ENCODE measurements at regions not wholly inside any gene's neighbourhood (a gene's known extent, or its start where the extent isn't known, plus 50 kb on each side); places are given as distances from the start of the nearest gene placed in this dataset.

- Mint-ChIP-seq H3K4me3 (no peak overlapping the region), H3K36me3 (no peaks in the 10 kb centered on the region), H3K9me3 (no peaks in the 10 kb centered on the region), H3K27ac (no peak overlapping the region), H3K27me3 (no peaks in the 10 kb centered on the region), H3K4me1 (ENCODE audit: low read depth in 2 of 2) (no peaks in the 10 kb centered on the region)
- DNase-seq (ENCODE audit: low spot score) (no peak), ATAC-seq (no peak)
Observed at GRCh38 chr12:34348064-34348463, 325.8 kb downstream of the ALG10 start.

GRCh38 chr12:34348836-34349672, 326.8 kb downstream of the ALG10 start:
- ATAC-seq (no peak), DNase-seq (ENCODE audit: low spot score) (no peak)
- Mint-ChIP-seq H3K9me3 (no peaks in the 10 kb centered on the region), H3K4me3 (no peak overlapping the region), H3K27ac (no peak overlapping the region), H3K27me3 (no peaks in the 10 kb centered on the region), H3K36me3 (no peaks in the 10 kb centered on the region), H3K4me1 (ENCODE audit: low read depth in 2 of 2) (no peaks in the 10 kb centered on the region)

DNA sequence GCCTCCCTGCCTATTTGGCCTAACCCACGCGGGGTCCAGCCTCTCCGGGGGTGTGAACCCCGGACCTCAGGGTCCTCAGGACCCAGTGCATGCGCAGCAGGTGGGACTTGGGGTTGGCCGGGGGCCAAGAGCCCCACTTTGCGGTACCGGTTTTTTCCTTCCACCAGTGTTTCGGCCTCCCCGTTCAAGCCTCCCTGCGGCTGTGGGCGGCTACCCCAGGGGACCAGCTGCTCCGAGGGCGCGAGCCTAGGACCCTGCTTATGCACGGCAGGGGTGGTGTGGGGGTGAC, 327.3 kb downstream of the ALG10 start:
- Mint-ChIP-seq H3K27me3 (no peaks in the 10 kb centered on the region), H3K4me3 (no peak overlapping the region), H3K4me1 (ENCODE audit: low read depth in 2 of 2) (no peaks in the 10 kb centered on the region), H3K9me3 (no peaks in the 10 kb centered on the region), H3K36me3 (no peaks in the 10 kb centered on the region), H3K27ac (no peak overlapping the region)
- no peak for DNase-seq (ENCODE audit: low spot score)
- no peak for ATAC-seq

- no peaks in the 10 kb centered on the region for H3K9me3 Mint-ChIP-seq
- H3K36me3 Mint-ChIP-seq, result no peaks in the 10 kb centered on the region
- H3K27ac Mint-ChIP-seq, result no peak overlapping the region
- no peak overlapping the region for H3K4me3 Mint-ChIP-seq
- H3K4me1 Mint-ChIP-seq (ENCODE audit: low read depth in 2 of 2), result no peaks in the 10 kb centered on the region
- DNase-seq (ENCODE audit: low spot score) (no peak), ATAC-seq (no peak)
- H3K27me3 Mint-ChIP-seq, result no peaks in the 10 kb centered on the region
Observed at GRCh38 chr12:34350092-34351041, 328.1 kb downstream of the ALG10 start.

GRCh38 chr12:34352098-34352497, 329.8 kb downstream of the ALG10 start:
- no peak for ATAC-seq
- H3K27ac Mint-ChIP-seq, result no peak overlapping the region
- H3K27me3 Mint-ChIP-seq, result no peaks in the 10 kb centered on the region
- no peaks in the 10 kb centered on the region for H3K36me3 Mint-ChIP-seq
- no peaks in the 10 kb centered on the region for H3K4me1 Mint-ChIP-seq (ENCODE audit: low read depth in 2 of 2)
- no peak overlapping the region for H3K4me3 Mint-ChIP-seq
- no peak for DNase-seq (ENCODE audit: low spot score)
- no peaks in the 10 kb centered on the region for H3K9me3 Mint-ChIP-seq

GRCh38 chr12:34354239-34355200, 332.2 kb downstream of the ALG10 start:
- DNase-seq (ENCODE audit: low spot score) (no peak), ATAC-seq (no peak)
- no peaks in the 10 kb centered on the region for H3K4me1 Mint-ChIP-seq (ENCODE audit: low read depth in 2 of 2)
- H3K27me3 Mint-ChIP-seq, result no peaks in the 10 kb centered on the region
- no peaks in the 10 kb centered on the region for H3K36me3 Mint-ChIP-seq
- H3K9me3 Mint-ChIP-seq, result no peaks in the 10 kb centered on the region
- H3K27ac Mint-ChIP-seq, result no peak overlapping the region
- H3K4me3 Mint-ChIP-seq, result no peak overlapping the region

- ATAC-seq (no peak), DNase-seq (ENCODE audit: low spot score) (no peak)
- Mint-ChIP-seq H3K4me3 (no peak overlapping the region), H3K27me3 (no peaks in the 10 kb centered on the region), H3K36me3 (no peaks in the 10 kb centered on the region), H3K27ac (no peak overlapping the region), H3K4me1 (ENCODE audit: low read depth in 2 of 2) (no peaks in the 10 kb centered on the region), H3K9me3 (no peaks in the 10 kb centered on the region)
Observed at GRCh38 chr12:34356233-34356987, 334.1 kb downstream of the ALG10 start.

- Mint-ChIP-seq H3K36me3 (no peaks in the 10 kb centered on the region), H3K4me3 (no peak overlapping the region), H3K27me3 (no peaks in the 10 kb centered on the region), H3K4me1 (ENCODE audit: low read depth in 2 of 2) (no peaks in the 10 kb centered on the region), H3K27ac (no peak overlapping the region), H3K9me3 (no peaks in the 10 kb centered on the region)
- no peak for ATAC-seq
- DNase-seq (ENCODE audit: low spot score), result no peak
Observed at GRCh38 chr12:34357791-34358190, 335.5 kb downstream of the ALG10 start.

DNA sequence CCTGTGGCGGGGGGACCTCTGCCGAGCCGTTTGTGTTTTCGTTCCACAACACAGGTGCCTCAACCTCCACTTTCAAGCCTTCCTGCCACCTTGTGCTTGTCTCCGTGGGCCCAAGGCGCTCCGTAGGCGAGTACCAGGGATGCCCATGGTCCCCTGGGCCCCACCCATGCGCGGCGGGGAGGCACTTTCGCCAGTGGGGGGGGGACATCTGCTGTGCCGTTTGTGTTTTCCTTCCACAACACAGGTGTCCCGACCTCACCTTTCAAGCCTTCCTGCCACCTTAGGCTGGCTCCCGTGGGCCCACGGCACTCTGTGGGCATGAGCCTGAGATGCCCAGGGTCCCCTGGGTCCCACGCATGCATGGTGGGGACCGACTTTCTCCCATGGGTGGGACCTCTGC, 335.9 kb downstream of the ALG10 start:
- no peak overlapping the region for H3K4me3 Mint-ChIP-seq
- DNase-seq (ENCODE audit: low spot score) (no peak), ATAC-seq (no peak)
- no peaks in the 10 kb centered on the region for H3K27me3 Mint-ChIP-seq
- no peaks in the 10 kb centered on the region for H3K9me3 Mint-ChIP-seq
- no peaks in the 10 kb centered on the region for H3K4me1 Mint-ChIP-seq (ENCODE audit: low read depth in 2 of 2)
- H3K36me3 Mint-ChIP-seq, result no peaks in the 10 kb centered on the region
- no peak overlapping the region for H3K27ac Mint-ChIP-seq

GRCh38 chr12:34361721-34362316, 339.5 kb downstream of the ALG10 start:
- H3K27ac Mint-ChIP-seq, result no peak overlapping the region
- H3K27me3 Mint-ChIP-seq, result no peaks in the 10 kb centered on the region
- ATAC-seq, result no peak
- H3K9me3 Mint-ChIP-seq, result peaks cover 7% of the 10 kb centered on the region
- H3K4me1 Mint-ChIP-seq (ENCODE audit: low read depth in 2 of 2), result no peaks in the 10 kb centered on the region
- DNase-seq (ENCODE audit: low spot score), result no peak
- H3K4me3 Mint-ChIP-seq, result no peak overlapping the region
- H3K36me3 Mint-ChIP-seq, result no peaks in the 10 kb centered on the region

- Mint-ChIP-seq H3K27ac (no peak overlapping the region), H3K27me3 (no peaks in the 10 kb centered on the region), H3K36me3 (no peaks in the 10 kb centered on the region), H3K4me3 (no peak overlapping the region), H3K9me3 (peaks cover 7% of the 10 kb centered on the region), H3K4me1 (ENCODE audit: low read depth in 2 of 2) (no peaks in the 10 kb centered on the region)
- DNase-seq (ENCODE audit: low spot score), result no peak
- no peak for ATAC-seq
Observed at GRCh38 chr12:34363050-34363673, 340.9 kb downstream of the ALG10 start.

DNA sequence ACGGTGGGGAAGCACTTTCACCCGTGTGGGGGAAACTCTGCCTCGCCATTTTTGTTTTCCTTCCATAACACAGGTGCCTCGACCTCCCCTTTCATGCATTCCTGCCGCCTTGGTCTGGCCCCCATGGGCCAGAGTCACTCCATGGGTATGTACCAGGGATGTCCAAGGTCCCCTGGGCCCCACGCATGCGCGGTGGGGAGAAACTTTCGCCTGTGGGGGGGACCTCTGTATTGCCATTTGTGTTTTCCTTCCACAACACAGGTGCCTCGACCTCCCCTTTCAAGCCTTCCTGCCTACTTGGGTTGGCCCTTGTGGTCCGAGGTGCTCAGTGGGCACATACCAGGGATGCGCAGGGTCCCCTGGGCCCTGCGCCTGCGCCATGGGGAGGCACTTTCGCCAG, 345.8 kb downstream of the ALG10 start:
- no peak for ATAC-seq
- H3K9me3 Mint-ChIP-seq, result peaks cover 7% of the 10 kb centered on the region
- no peaks in the 10 kb centered on the region for H3K4me1 Mint-ChIP-seq (ENCODE audit: low read depth in 2 of 2)
- no peak overlapping the region for H3K27ac Mint-ChIP-seq
- H3K4me3 Mint-ChIP-seq, result no peak overlapping the region
- H3K36me3 Mint-ChIP-seq, result no peaks in the 10 kb centered on the region
- H3K27me3 Mint-ChIP-seq, result no peaks in the 10 kb centered on the region
- no peak for DNase-seq (ENCODE audit: low spot score)
